Upper lobe of right lung (tissue), 1 donor: ENCODE measurements at regions not wholly inside any gene's neighbourhood (a gene's known extent, or its start where the extent isn't known, plus 50 kb on each side); places are given as distances from the start of the nearest gene placed in this dataset.

ENCODE experiments used
- ATAC-seq: fragments of 200-7000 bp; cut with Tn5 transposase; one replicate; pipeline ENCODE4 v1.9.1; 2020; ENCODE audit warnings: mild to moderate bottlenecking, moderate library complexity
- DNase-seq: peaks from one replicate; pipeline ENCODE4 v3.0.0-alpha.2; 2020
- H3K27ac ChIP-seq: fragments of 200-600 bp; one replicate; pipeline ENCODE4 v1.8.0; 2022
- H3K27me3 ChIP-seq: fragments of 200-600 bp; one replicate; pipeline ENCODE4 v1.8.0; 2022; ENCODE audit warnings: mild to moderate bottlenecking
- H3K36me3 ChIP-seq: fragments of 200-600 bp; one replicate; pipeline ENCODE4 v1.8.0; 2022
- H3K4me1 ChIP-seq: fragments of 200-600 bp; one replicate; pipeline ENCODE4 v1.8.0; 2022
- H3K4me3 ChIP-seq: fragments of 200-600 bp; one replicate; pipeline ENCODE4 v1.8.0; 2022; ENCODE audit warnings: mild to moderate bottlenecking
- H3K9me3 ChIP-seq: fragments of 200-600 bp; one replicate; pipeline ENCODE4 v1.8.0; 2022
- intact Hi-C: fragments of 100-400 bp; cut with DNase I; formaldehyde crosslinking; loops from one replicate; pipeline ENCODE4 v1.11.0; 2022
- TF ChIP-seq, protein P1 (sequence below): fragments of 200-600 bp; IDR thresholded peaks from one replicate; pipeline ENCODE4 v1.8.0; 2022; ENCODE audit warnings: antibody characterized with exemption
- donor health status: DM: no; HTN: yes; CAD: no; lungs with severe emphysema.

GRCh38 chr2:71778514-71778913 is 325.2 kb downstream of the DYSF start:
- TF ChIP-seq, protein P1, sequence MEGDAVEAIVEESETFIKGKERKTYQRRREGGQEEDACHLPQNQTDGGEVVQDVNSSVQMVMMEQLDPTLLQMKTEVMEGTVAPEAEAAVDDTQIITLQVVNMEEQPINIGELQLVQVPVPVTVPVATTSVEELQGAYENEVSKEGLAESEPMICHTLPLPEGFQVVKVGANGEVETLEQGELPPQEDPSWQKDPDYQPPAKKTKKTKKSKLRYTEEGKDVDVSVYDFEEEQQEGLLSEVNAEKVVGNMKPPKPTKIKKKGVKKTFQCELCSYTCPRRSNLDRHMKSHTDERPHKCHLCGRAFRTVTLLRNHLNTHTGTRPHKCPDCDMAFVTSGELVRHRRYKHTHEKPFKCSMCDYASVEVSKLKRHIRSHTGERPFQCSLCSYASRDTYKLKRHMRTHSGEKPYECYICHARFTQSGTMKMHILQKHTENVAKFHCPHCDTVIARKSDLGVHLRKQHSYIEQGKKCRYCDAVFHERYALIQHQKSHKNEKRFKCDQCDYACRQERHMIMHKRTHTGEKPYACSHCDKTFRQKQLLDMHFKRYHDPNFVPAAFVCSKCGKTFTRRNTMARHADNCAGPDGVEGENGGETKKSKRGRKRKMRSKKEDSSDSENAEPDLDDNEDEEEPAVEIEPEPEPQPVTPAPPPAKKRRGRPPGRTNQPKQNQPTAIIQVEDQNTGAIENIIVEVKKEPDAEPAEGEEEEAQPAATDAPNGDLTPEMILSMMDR, result no peak
- DNase-seq, result no peak
- intact Hi-C loops, result no loop called here

DNA sequence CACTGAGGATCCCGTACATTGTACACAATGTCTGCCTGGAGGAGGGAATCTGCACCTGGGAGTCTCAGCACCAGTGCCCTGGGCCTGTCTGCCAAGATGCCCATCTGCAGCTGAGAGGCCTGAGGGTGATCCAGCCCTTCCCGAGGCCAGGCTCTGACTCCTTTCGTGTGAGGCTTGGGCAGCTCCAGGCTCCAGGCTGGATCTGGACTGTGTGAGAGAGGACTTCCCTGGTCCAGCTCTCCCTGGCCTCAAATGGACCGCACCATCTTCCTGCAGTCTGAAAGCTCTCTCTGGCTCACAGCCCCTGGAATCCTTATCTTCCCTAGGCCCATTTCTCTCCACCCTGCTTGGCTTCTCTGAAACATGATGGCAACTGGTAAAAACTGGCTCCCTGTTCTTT is 324.6 kb downstream of the DYSF start:
- ATAC-seq, result no peak

More at GRCh38 chr2:71778514-71778913, 325.2 kb downstream of the DYSF start:
- Histone ChIP-seq H3K4me3 (no peak overlapping the region), H3K27me3 (no peaks in the 10 kb centered on the region), H3K27ac (no peak overlapping the region), H3K9me3 (no peaks in the 10 kb centered on the region), H3K4me1 (no peaks in the 10 kb centered on the region), H3K36me3 (no peaks in the 10 kb centered on the region)
- no peak for ATAC-seq

GRCh38 chr2:71776227-71776626 is 322.9 kb downstream of the DYSF start:
- H3K27ac ChIP-seq, result no peak overlapping the region
- no peak overlapping the region for H3K4me3 ChIP-seq
- intact Hi-C loops, result no loop called here
- ATAC-seq, result no peak
- H3K4me1 ChIP-seq, result no peaks in the 10 kb centered on the region
- H3K9me3 ChIP-seq, result peaks cover 6% of the 10 kb centered on the region
- no peaks in the 10 kb centered on the region for H3K27me3 ChIP-seq
- no peak for DNase-seq
- H3K36me3 ChIP-seq, result no peaks in the 10 kb centered on the region
- TF ChIP-seq, protein P1, result no peak

More for the DNA sequence above, 324.6 kb downstream of the DYSF start:
- no peaks in the 10 kb centered on the region for H3K36me3 ChIP-seq
- H3K9me3 ChIP-seq, result no peaks in the 10 kb centered on the region
- no peak overlapping the region for H3K27ac ChIP-seq
- intact Hi-C loops, result no loop called here
- H3K4me1 ChIP-seq, result no peaks in the 10 kb centered on the region
- no peak for DNase-seq
- H3K4me3 ChIP-seq, result no peak overlapping the region
- no peaks in the 10 kb centered on the region for H3K27me3 ChIP-seq
- TF ChIP-seq, protein P1, result no peak

DNA sequence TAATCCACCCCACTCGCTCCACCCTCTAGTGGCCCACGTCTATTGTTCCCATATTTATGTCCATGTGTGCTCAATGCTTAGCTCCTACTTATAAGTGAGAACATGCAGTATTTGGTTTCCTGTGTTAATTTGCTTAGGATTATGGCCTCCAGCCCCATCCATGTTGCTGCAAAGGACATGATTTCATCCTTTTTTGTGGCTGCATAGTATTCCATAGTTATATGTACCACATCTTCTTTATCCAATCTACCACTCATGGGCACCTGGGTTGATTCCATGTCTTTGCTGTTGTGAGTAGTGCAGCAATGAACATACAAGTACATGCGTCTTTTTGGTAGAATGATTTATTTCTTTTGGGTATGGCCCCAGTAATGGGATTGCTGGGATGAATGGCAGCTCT is 319.9 kb downstream of the DYSF start:
- DNase-seq (no peak), ATAC-seq (no peak)
- no peaks in the 10 kb centered on the region for H3K36me3 ChIP-seq
- no peak overlapping the region for H3K4me3 ChIP-seq
- intact Hi-C loops, result no loop called here
- H3K4me1 ChIP-seq, result no peaks in the 10 kb centered on the region
- no peaks in the 10 kb centered on the region for H3K27me3 ChIP-seq
- H3K9me3 ChIP-seq, result peaks cover 15% of the 10 kb centered on the region
- H3K27ac ChIP-seq, result no peak overlapping the region
- TF ChIP-seq, protein P1, result no peak

DNA sequence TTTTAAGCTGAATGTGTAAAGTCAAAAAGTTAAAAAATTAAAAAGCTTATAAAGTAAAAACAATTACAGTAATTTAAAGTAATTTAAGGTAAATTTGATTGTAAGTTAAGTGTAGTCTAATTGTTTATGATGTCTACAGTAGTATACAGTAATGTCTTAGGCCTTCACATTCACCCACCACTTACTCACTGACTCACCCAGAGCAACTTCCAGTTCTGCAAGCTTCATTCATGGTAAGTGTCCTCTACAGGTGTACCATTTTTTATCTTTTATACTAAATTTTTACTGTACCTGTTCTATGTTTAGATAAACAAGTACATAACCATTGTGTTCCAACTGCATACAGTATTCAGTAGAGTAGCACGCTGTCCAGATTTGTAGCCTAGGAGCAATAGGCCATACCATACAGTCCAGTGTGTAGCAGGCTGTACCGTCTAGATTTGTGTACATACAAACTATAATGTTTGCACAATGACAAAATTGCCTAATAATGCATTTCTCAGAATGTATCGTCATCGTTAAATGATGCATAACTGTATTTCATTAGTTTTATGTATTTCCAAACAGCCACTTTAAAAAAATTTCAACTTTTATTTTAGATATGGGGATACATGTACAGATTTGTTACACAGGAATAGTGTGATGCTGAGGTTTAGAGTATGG is 319.3 kb downstream of the DYSF start:
- Histone ChIP-seq H3K9me3 (peaks cover 15% of the 10 kb centered on the region), H3K4me1 (no peaks in the 10 kb centered on the region), H3K27ac (no peak overlapping the region), H3K4me3 (no peak overlapping the region), H3K36me3 (no peaks in the 10 kb centered on the region), H3K27me3 (no peaks in the 10 kb centered on the region)
- no peak for DNase-seq
- TF ChIP-seq, protein P1, result no peak
- intact Hi-C loops, result no loop called here
- ATAC-seq, result no peak

GRCh38 chr2:71767663-71768062 is 314.3 kb downstream of the DYSF start:
- TF ChIP-seq, protein P1, result no peak
- Histone ChIP-seq H3K27me3 (no peaks in the 10 kb centered on the region), H3K4me3 (no peak overlapping the region), H3K9me3 (peaks cover 15% of the 10 kb centered on the region), H3K4me1 (no peaks in the 10 kb centered on the region), H3K36me3 (no peaks in the 10 kb centered on the region), H3K27ac (no peak overlapping the region)
- DNase-seq, result no peak
- no peak for ATAC-seq
- intact Hi-C loops, result no loop called here
